ENCODE measurements at regions not wholly inside any gene's neighbourhood (a gene's known extent, or its start where the extent isn't known, plus 50 kb on each side); places are given as distances from the start of the nearest gene placed in this dataset.

DNA sequence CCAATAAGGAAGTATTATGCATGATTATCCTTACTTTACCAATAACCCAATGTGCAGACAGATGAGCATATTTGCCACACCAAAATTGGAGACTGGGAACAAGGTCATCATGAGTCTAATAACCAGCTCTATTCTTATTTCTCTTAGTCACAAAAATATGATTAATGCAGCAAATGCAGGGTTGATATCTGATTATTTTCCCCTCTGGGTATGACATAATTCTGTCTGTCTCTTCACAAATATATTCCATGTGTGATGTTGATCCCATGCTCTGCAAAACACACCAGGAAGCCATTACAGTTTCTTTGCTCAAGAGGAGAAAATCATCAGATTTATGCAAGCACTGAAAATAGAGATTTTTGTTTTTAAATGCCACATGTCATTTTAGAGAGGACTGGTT is 196.5 kb upstream of the DGKB start:
- H3K4me3 ChIP-seq: no peak overlapping the region
- H3K4me1 ChIP-seq: no peaks in the 10 kb centered on the region
- no peak overlapping the region for H3K27ac ChIP-seq
- intact Hi-C loops (cut with DNase I): no loop called here
- TF ChIP-seq, protein P1, sequence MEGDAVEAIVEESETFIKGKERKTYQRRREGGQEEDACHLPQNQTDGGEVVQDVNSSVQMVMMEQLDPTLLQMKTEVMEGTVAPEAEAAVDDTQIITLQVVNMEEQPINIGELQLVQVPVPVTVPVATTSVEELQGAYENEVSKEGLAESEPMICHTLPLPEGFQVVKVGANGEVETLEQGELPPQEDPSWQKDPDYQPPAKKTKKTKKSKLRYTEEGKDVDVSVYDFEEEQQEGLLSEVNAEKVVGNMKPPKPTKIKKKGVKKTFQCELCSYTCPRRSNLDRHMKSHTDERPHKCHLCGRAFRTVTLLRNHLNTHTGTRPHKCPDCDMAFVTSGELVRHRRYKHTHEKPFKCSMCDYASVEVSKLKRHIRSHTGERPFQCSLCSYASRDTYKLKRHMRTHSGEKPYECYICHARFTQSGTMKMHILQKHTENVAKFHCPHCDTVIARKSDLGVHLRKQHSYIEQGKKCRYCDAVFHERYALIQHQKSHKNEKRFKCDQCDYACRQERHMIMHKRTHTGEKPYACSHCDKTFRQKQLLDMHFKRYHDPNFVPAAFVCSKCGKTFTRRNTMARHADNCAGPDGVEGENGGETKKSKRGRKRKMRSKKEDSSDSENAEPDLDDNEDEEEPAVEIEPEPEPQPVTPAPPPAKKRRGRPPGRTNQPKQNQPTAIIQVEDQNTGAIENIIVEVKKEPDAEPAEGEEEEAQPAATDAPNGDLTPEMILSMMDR (IDR thresholded peaks at IDR 0.05): no peak
- H3K36me3 ChIP-seq: no peaks in the 10 kb centered on the region
- no peaks in the 10 kb centered on the region for H3K27me3 ChIP-seq (ENCODE audit: low read depth)
- ATAC-seq (no peak), DNase-seq (no peak)
- H3K9me3 ChIP-seq: no peaks in the 10 kb centered on the region

DNA sequence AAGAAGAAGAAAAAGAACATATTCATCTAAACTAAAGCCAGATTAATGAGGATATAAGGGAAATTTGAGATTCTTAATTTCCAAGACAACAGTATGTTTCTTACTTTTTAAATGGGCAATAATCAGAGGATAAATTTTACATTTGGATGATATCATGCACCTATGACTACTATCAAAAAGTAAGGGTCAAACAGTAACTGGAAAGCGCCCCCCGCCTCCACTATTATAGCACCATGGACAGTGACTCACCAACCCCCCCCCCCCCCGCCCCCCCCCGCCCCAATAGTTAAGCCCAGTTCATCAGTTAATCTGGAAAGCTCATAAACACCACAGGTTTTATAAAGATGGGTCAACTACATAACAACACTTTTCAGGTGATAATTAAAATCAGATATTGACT is 194.3 kb upstream of the DGKB start:
- H3K36me3 ChIP-seq: no peaks in the 10 kb centered on the region
- TF ChIP-seq, protein P1 (IDR thresholded peaks at IDR 0.05): no peak
- ATAC-seq: no peak
- H3K27ac ChIP-seq: no peak overlapping the region
- DNase-seq: no peak
- H3K27me3 ChIP-seq (ENCODE audit: low read depth): no peaks in the 10 kb centered on the region
- intact Hi-C loops (cut with DNase I): no loop called here
- H3K4me3 ChIP-seq: no peak overlapping the region
- H3K9me3 ChIP-seq: no peaks in the 10 kb centered on the region
- H3K4me1 ChIP-seq: no peaks in the 10 kb centered on the region

DNA sequence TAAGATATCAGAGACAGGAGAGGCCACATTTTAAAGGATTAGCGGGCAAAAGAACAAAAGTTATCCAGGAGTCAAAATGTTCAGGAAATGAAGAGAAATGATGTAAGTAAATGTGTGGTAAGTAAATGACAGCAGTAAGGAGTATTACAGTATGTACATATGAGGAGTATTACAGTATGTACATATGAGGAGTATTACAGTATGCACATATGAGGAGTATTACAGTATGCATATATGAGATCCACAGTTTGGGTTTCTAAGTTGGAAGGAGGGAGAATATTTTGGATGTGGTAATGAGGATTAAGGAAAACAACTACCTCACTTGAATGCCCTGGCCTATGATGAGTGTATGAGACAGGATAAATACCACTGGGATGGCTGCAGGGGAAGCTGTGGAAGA is 192.4 kb upstream of the DGKB start:
- H3K36me3 ChIP-seq: no peaks in the 10 kb centered on the region
- H3K4me1 ChIP-seq: no peaks in the 10 kb centered on the region
- H3K9me3 ChIP-seq: no peaks in the 10 kb centered on the region
- no peak overlapping the region for H3K27ac ChIP-seq
- ATAC-seq (no peak), DNase-seq (no peak)
- no peak overlapping the region for H3K4me3 ChIP-seq
- intact Hi-C loops (cut with DNase I): no loop called here
- H3K27me3 ChIP-seq (ENCODE audit: low read depth): no peaks in the 10 kb centered on the region
- TF ChIP-seq, protein P1 (IDR thresholded peaks at IDR 0.05): no peak

DNA sequence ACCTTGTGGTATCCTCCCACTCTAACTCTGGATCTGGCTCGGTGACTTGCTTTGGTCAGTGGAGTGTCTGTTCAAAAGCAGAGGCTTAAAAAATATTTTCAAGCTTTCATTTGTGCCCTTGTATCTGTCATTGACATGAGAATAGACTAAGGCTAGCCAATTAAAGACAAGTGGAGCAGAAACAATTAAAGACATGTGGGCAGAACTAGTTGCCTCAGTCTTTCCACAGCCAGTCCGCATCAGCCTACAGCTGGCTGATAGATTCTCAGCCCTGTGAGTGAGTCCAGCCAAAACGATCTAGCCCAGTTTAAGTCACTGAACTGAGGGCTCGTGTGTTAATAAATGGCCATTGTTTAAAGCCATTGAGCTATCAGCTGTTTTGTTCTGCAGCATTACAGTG is 185.2 kb upstream of the DGKB start:
- TF ChIP-seq, protein P1 (IDR thresholded peaks at IDR 0.05): no peak
- DNase-seq (no peak), ATAC-seq (no peak)
- H3K4me3 ChIP-seq: no peak overlapping the region
- H3K27ac ChIP-seq: no peak overlapping the region
- no peaks in the 10 kb centered on the region for H3K4me1 ChIP-seq
- H3K9me3 ChIP-seq: no peaks in the 10 kb centered on the region
- no peaks in the 10 kb centered on the region for H3K36me3 ChIP-seq
- intact Hi-C loops (cut with DNase I): no loop called here
- H3K27me3 ChIP-seq (ENCODE audit: low read depth): no peaks in the 10 kb centered on the region

DNA sequence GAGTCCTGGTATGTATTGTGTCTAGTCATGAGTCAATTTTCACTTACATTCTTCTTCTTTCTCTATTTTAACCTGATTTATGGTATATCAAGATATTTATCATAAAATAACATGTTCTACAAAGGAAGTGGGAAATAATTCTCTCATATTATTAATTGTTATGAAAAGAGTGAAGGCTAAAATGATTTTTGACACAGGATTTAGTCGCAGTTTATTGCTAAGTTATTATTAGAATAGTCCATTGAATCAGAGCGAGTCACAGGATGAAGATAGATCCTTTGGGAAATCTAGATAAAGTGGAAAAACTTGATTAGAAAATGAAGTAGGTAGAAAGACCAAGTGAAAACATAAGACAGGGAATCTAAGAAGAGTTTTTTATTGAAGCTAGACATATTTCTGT is 184.3 kb upstream of the DGKB start:
- Histone ChIP-seq H3K4me1 (no peaks in the 10 kb centered on the region), H3K4me3 (no peak overlapping the region), H3K27ac (no peak overlapping the region), H3K36me3 (no peaks in the 10 kb centered on the region), H3K27me3 (ENCODE audit: low read depth) (no peaks in the 10 kb centered on the region), H3K9me3 (no peaks in the 10 kb centered on the region)
- no peak for DNase-seq
- ATAC-seq: no peak
- TF ChIP-seq, protein P1 (IDR thresholded peaks at IDR 0.05): no peak
- intact Hi-C loops (cut with DNase I): no loop called here

DNA sequence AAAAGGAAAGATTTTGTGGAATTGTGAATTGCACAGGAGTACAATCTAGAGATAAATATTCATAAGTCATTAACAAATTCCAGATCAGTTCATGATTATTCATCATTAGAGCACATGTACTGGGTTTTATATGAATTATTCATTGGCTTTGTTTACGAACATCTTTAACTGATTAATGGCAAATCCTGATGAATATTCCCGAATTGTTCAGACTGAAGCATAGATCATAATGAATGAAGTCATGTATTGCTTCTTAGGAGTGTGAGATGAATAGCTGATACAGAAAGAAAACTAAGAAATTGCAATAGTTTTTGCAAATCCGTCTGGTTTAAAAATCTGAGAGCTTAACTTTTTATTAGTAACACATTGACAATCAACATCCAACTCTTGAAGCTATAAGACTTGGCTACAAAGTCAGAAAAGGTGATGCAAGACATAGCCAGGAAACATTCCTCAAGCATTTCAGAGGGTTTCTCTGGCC is 183.6 kb upstream of the DGKB start:
- Histone ChIP-seq H3K36me3 (no peaks in the 10 kb centered on the region), H3K4me3 (no peak overlapping the region), H3K9me3 (no peaks in the 10 kb centered on the region), H3K27ac (no peak overlapping the region), H3K4me1 (no peaks in the 10 kb centered on the region), H3K27me3 (ENCODE audit: low read depth) (no peaks in the 10 kb centered on the region)
- ATAC-seq: no peak
- TF ChIP-seq, protein P1 (IDR thresholded peaks at IDR 0.05): no peak
- intact Hi-C loops (cut with DNase I): no loop called here
- no peak for DNase-seq
